ENCODE measurements at regions not wholly inside any gene's neighbourhood (a gene's known extent, or its start where the extent isn't known, plus 50 kb on each side); places are given as distances from the start of the nearest gene placed in this dataset.

DNA sequence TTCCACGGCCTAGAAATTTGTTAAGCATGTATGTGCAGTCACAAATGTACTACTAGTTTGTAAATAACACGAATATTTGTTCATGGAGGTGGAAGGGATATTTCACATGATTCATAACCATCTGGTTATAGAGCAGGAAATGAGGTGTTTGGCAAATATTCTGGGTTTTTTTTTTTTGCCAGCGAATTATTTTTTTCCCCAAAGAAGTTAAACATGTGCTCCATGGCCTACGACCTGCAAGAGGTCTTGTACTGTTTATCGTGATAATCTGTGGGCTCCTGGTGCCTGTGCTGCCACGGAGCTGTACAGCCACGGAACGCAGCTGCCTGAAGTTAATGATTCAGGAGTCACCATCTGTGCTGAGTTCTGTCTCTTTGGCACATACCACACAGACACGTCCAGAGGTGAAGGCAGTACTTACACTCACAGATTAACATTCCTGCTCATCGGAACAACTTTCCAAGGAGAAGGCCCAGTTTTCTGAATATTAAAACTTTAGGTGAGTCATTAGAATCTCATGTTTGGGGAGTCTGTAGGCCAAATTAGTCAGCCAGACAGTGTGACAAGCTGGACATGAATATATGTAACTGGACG is 156.3 kb downstream of the TMX1 start:
- Histone ChIP-seq H3K4me1 (ENCODE audit: insufficient read depth, insufficient read length) (peaks cover 3% of the 10 kb centered on the region), H3K27me3 (ENCODE audit: insufficient read depth, insufficient read length) (no peaks in the 10 kb centered on the region), H3K9me3 (ENCODE audit: insufficient read depth, low read length) (no peaks in the 10 kb centered on the region), H3K9ac (ENCODE audit: insufficient read length, low read depth) (no peak overlapping the region), H3K36me3 (ENCODE audit: insufficient read depth, insufficient read length, low read length) (no peaks in the 10 kb centered on the region), H3K4me3 (ENCODE audit: insufficient read length, low read depth) (no peak overlapping the region)
- no peak for DNase-seq (ENCODE audit: low read depth, low spot score)
- no peak for TF ChIP-seq YY1 (IDR thresholded peaks at IDR 0.05; ENCODE audit: insufficient read depth, insufficient read length)

DNA sequence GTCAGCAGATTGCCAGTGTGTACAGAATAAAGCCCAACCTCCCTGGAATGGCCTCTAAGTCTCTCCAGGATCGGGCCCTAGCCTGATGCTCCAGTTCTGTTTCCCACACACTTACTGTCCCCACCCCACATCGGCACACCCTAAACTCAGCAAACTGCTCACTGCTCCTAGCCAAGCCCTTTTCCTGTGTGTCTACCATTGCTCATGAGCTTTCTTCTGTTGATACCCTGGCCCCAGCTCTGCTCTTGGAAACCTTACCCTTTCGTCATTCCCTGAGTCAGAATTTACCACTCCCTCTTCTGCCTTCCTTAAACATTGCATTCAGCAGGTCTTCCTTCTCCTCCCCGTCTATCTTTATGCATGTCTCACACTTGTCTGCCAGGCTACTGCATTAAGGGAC is 158.9 kb downstream of the TMX1 start:
- TF ChIP-seq ZNF274 (IDR thresholded peaks at IDR 0.05; ENCODE audit: low read depth, low read length) (no peak), YY1 (IDR thresholded peaks at IDR 0.05; ENCODE audit: insufficient read depth, insufficient read length) (no peak), SUZ12 (IDR thresholded peaks at IDR 0.05; ENCODE audit: extremely low read depth, insufficient read depth, insufficient read length) (no peak)
- no peaks in the 10 kb centered on the region for H3K9me3 ChIP-seq (ENCODE audit: insufficient read depth, low read length)
- H3K4me1 ChIP-seq (ENCODE audit: insufficient read depth, insufficient read length): peaks cover 3% of the 10 kb centered on the region
- no peak overlapping the region for H3K4me3 ChIP-seq (ENCODE audit: insufficient read length, low read depth)
- no peak overlapping the region for H3K9ac ChIP-seq (ENCODE audit: insufficient read length, low read depth)
- no peak for DNase-seq (ENCODE audit: low read depth, low spot score)
- no peaks in the 10 kb centered on the region for H3K27me3 ChIP-seq (ENCODE audit: insufficient read depth, insufficient read length)
- H3K36me3 ChIP-seq (ENCODE audit: insufficient read depth, insufficient read length, low read length): no peaks in the 10 kb centered on the region

DNA sequence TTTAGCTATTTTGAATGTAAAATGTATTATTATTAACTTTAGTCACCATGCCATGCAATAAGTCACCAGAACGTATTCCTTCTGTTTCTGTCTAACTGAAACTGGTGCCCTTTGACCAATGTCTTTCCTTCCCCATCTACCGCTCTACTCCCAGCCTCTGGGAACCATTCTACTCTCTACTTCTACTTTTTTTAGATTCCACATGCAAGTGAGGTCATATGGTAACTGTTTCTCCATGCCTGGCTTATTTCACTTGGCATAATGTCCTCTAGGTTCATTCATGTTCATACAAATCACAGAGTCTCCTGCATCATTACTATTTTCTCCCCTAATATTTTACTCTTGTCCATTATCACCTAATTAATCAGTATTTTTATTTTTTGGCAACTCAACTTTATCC is 160.1 kb downstream of the TMX1 start:
- no peak for DNase-seq (ENCODE audit: low read depth, low spot score)
- Histone ChIP-seq H3K4me1 (ENCODE audit: insufficient read depth, insufficient read length) (peaks cover 3% of the 10 kb centered on the region), H3K9ac (ENCODE audit: insufficient read length, low read depth) (no peak overlapping the region), H3K4me3 (ENCODE audit: insufficient read length, low read depth) (no peak overlapping the region), H3K36me3 (ENCODE audit: insufficient read depth, insufficient read length, low read length) (no peaks in the 10 kb centered on the region), H3K27me3 (ENCODE audit: insufficient read depth, insufficient read length) (no peaks in the 10 kb centered on the region), H3K9me3 (ENCODE audit: insufficient read depth, low read length) (no peaks in the 10 kb centered on the region)
- TF ChIP-seq SUZ12 (IDR thresholded peaks at IDR 0.05; ENCODE audit: extremely low read depth, insufficient read depth, insufficient read length) (no peak), YY1 (IDR thresholded peaks at IDR 0.05; ENCODE audit: insufficient read depth, insufficient read length) (no peak), ZNF274 (IDR thresholded peaks at IDR 0.05; ENCODE audit: low read depth, low read length) (no peak)

DNA sequence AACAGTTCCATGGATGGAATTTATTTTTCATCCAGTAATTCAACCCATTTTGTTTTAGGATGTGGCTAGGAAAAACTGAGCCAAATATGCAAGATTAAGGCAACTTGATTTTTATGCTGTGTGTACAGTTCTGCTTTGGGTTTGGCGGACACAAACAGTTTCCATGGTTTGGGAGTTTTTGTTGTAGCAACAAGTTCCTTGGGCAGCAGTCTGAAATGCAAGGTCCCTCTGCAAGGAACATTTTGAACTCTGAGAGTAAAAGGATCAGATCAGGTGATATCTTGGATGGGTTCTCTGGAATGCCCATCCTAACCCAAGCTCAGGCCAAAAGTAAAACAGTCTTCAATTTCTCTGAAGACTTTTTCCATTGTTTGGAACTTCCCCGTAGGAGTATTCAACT is 161.2 kb downstream of the TMX1 start:
- no peak overlapping the region for H3K9ac ChIP-seq (ENCODE audit: insufficient read length, low read depth)
- H3K36me3 ChIP-seq (ENCODE audit: insufficient read depth, insufficient read length, low read length): no peaks in the 10 kb centered on the region
- no peaks in the 10 kb centered on the region for H3K9me3 ChIP-seq (ENCODE audit: insufficient read depth, low read length)
- H3K27me3 ChIP-seq (ENCODE audit: insufficient read depth, insufficient read length): no peaks in the 10 kb centered on the region
- no peaks in the 10 kb centered on the region for H3K4me1 ChIP-seq (ENCODE audit: insufficient read depth, insufficient read length)
- TF ChIP-seq SUZ12 (IDR thresholded peaks at IDR 0.05; ENCODE audit: extremely low read depth, insufficient read depth, insufficient read length) (no peak), YY1 (IDR thresholded peaks at IDR 0.05; ENCODE audit: insufficient read depth, insufficient read length) (no peak), ZNF274 (IDR thresholded peaks at IDR 0.05; ENCODE audit: low read depth, low read length) (no peak)
- DNase-seq (ENCODE audit: low read depth, low spot score): no peak
- no peak overlapping the region for H3K4me3 ChIP-seq (ENCODE audit: insufficient read length, low read depth)

- Histone ChIP-seq H3K4me3 (ENCODE audit: insufficient read length, low read depth) (no peak overlapping the region), H3K36me3 (ENCODE audit: insufficient read depth, insufficient read length, low read length) (no peaks in the 10 kb centered on the region), H3K9me3 (ENCODE audit: insufficient read depth, low read length) (no peaks in the 10 kb centered on the region), H3K9ac (ENCODE audit: insufficient read length, low read depth) (no peak overlapping the region), H3K4me1 (ENCODE audit: insufficient read depth, insufficient read length) (no peaks in the 10 kb centered on the region), H3K27me3 (ENCODE audit: insufficient read depth, insufficient read length) (no peaks in the 10 kb centered on the region)
- TF ChIP-seq ZNF274 (IDR thresholded peaks at IDR 0.05; ENCODE audit: low read depth, low read length) (no peak), YY1 (IDR thresholded peaks at IDR 0.05; ENCODE audit: insufficient read depth, insufficient read length) (no peak), SUZ12 (IDR thresholded peaks at IDR 0.05; ENCODE audit: extremely low read depth, insufficient read depth, insufficient read length) (no peak)
- no peak for DNase-seq (ENCODE audit: low read depth, low spot score)
These were observed 161.7 kb downstream of the TMX1 start for GRCh38 chr14:51401756-51402155.

DNA sequence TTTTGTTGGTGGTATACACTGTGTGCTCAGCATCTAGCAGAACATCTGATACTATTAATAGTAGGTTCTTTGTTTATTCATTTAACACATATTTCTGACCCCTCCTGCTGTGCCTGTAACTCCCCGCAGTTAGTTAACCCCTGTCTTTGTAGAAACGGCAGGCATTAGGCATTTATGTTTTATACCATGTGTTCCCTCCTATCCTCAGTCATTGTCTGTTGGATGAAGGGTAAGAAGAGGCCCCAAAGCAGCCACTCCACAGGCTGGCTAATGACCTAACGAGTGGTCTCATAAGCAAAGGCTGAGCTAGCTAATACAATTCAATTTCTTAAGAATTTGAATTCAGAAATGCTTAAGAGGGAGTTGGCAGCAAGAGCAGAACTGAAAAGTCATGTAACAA is 170.8 kb downstream of the TMX1 start:
- no peaks in the 10 kb centered on the region for H3K4me1 ChIP-seq (ENCODE audit: insufficient read depth, insufficient read length)
- H3K4me3 ChIP-seq (ENCODE audit: insufficient read length, low read depth): no peak overlapping the region
- TF ChIP-seq SUZ12 (IDR thresholded peaks at IDR 0.05; ENCODE audit: extremely low read depth, insufficient read depth, insufficient read length) (no peak), ZNF274 (IDR thresholded peaks at IDR 0.05; ENCODE audit: low read depth, low read length) (no peak), YY1 (IDR thresholded peaks at IDR 0.05; ENCODE audit: insufficient read depth, insufficient read length) (no peak)
- H3K9me3 ChIP-seq (ENCODE audit: insufficient read depth, low read length): no peaks in the 10 kb centered on the region
- no peak for DNase-seq (ENCODE audit: low read depth, low spot score)
- H3K27me3 ChIP-seq (ENCODE audit: insufficient read depth, insufficient read length): no peaks in the 10 kb centered on the region
- no peaks in the 10 kb centered on the region for H3K36me3 ChIP-seq (ENCODE audit: insufficient read depth, insufficient read length, low read length)
- no peak overlapping the region for H3K9ac ChIP-seq (ENCODE audit: insufficient read length, low read depth)

DNA sequence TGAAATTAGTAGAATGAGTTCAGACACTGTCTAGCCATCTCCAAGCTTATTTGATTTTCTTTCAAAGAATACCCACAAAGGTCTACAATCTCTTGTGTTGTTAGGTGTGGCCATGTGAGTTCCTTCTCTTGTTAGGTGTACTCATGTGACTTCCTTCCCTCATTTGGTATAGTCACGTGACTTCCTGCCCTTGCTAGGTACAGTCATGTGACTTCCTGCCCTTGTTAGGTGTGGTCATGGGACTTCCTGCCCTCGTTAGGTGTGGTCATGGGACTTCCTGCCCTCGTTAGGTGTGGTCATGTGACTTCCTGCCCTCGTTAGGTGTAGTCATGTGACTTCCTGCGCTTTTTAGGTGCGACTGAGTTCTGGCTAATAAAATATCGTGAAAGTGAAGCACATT is 179.6 kb downstream of the TMX1 start:
- DNase-seq (ENCODE audit: low read depth, low spot score): no peak
- Histone ChIP-seq H3K9ac (ENCODE audit: insufficient read length, low read depth) (no peak overlapping the region), H3K4me3 (ENCODE audit: insufficient read length, low read depth) (no peak overlapping the region), H3K36me3 (ENCODE audit: insufficient read depth, insufficient read length, low read length) (no peaks in the 10 kb centered on the region), H3K4me1 (ENCODE audit: insufficient read depth, insufficient read length) (no peaks in the 10 kb centered on the region), H3K27me3 (ENCODE audit: insufficient read depth, insufficient read length) (no peaks in the 10 kb centered on the region), H3K9me3 (ENCODE audit: insufficient read depth, low read length) (peaks cover 16% of the 10 kb centered on the region; the same call in 1 of the 2 replicates)
- no peak for TF ChIP-seq ZNF274 (IDR thresholded peaks at IDR 0.05; ENCODE audit: low read depth, low read length)
- no peak for TF ChIP-seq SUZ12 (IDR thresholded peaks at IDR 0.05; ENCODE audit: extremely low read depth, insufficient read depth, insufficient read length)
- no peak for TF ChIP-seq YY1 (IDR thresholded peaks at IDR 0.05; ENCODE audit: insufficient read depth, insufficient read length)
